Activated gamma-delta T cell treated with anti-CD3 and anti-CD28 coated beads, Interleukin-2, amount 50 U/mL, for 16 hours (primary cell): ENCODE measurements at regions not wholly inside any gene's neighbourhood (a gene's known extent, or its start where the extent isn't known, plus 50 kb on each side); places are given as distances from the start of the nearest gene placed in this dataset.

ENCODE experiments used
- DNase-seq: peaks from one replicate; pipeline ENCODE4 v3.0.0-alpha.2; 2020; ENCODE audit warnings: low read depth

- no peak for DNase-seq
Observed at GRCh38 chr1:5005171-5005570, 350.8 kb downstream of the AJAP1 start.

GRCh38 chr1:5002676-5003075, 348.3 kb downstream of the AJAP1 start:
- DNase-seq: no peak

DNA sequence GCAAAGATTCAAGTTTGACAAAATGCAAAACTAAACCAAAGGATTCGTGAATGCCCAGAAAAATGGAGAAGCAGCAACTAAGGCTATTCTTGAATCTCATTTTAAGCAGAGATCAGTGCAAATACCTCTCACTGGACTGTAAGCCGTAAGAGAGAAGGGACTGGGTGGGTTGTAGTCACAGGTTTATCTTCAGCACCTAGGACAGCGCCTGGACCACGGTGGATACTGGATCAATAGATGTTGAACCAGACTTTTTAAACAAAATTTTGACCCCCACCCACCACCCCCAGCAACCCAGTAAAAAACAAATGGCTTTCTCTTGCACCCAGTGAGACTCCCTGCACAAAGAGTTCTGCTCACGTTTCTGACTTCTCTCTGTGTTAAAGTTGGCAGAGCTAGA, 347.1 kb downstream of the AJAP1 start:
- no peak for DNase-seq

- no peak for DNase-seq
Observed at GRCh38 chr1:4986306-4986705, 331.9 kb downstream of the AJAP1 start.

GRCh38 chr1:4984841-4985240, 330.4 kb downstream of the AJAP1 start:
- DNase-seq: no peak

GRCh38 chr1:4980211-4980610, 325.8 kb downstream of the AJAP1 start:
- no peak for DNase-seq

DNA sequence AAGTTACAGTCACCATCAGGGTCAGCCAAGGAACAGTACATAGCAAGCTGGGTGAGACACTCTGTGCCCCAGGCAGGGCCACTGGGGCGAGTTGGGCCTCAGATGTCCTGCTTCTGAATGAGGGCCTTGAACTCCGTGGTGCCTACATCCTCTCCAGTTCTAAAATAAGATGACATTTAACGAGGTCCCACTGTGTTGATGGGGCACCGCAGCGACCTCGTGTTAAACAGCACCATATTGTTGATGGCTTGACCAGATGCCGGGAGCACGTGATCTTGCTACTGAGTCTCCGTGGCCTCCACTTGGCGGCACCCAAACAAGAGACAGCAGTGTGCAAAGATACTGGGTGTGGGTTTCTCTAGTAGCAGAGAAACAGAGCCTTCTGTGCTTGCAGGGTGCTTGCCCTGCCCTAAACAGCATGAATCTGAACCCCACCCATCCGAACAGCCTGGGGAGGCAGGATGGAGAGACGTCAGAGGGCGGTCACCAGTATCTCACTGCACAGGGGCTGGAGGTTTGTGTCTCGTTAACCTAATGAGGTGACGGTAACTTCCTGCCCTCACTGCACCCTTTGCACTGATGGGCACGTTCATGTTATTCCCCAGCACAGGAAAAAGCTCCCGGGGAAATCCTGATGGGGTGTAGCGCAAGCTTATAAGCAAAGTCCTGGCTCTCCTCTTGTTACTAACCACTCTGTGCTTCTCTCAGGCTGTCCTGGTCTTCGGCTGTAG, 324.4 kb downstream of the AJAP1 start:
- no peak for DNase-seq

GRCh38 chr1:4977701-4978100, 323.3 kb downstream of the AJAP1 start:
- DNase-seq: no peak

DNA sequence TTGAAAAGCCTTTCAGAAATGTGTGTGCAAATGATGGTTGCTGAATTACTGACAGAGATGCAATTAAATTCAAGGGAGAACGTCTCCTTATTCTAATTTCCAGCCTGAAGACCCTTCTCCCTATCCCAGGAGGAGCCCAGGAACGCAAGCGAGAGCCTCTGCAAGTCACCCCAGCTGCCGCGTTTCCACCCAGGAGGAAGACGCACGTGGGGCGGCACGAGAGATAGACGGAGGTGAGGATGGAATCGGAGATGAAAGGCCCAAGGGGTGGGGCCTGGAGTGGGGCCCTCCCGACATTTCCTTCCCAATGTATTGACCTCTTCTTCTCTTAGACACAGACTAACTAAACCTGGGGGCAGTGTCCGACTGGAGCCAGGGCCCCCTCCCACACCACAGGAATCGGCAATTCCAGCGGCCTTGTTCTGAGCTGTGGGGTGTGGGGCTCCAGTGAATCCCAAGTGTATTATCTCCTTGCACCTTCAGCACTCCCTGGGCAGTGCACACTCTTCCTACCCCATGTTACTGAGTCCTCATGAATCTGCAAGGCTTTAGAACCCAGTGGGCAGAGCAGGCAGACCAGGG, 322.5 kb downstream of the AJAP1 start:
- no peak for DNase-seq

DNA sequence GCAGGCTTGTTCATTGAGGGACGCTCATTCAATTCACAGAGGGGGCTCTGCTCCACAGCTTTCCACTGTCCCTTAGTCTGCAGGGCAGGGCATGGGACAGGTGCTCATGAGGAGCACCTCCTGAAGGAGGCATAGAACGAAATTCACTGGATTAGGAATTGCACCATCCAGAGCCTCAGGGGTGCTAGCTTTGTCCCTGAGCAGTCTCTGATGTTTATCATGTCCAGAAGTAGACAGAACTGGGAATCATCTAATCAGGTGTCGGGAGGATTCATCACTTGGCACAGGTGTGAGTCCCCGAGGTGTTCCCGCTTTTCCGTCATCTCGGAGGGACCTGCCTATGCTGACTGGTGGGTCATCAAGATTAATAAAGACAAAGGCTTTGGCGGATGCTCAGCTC, 321.4 kb downstream of the AJAP1 start:
- no peak for DNase-seq

DNA sequence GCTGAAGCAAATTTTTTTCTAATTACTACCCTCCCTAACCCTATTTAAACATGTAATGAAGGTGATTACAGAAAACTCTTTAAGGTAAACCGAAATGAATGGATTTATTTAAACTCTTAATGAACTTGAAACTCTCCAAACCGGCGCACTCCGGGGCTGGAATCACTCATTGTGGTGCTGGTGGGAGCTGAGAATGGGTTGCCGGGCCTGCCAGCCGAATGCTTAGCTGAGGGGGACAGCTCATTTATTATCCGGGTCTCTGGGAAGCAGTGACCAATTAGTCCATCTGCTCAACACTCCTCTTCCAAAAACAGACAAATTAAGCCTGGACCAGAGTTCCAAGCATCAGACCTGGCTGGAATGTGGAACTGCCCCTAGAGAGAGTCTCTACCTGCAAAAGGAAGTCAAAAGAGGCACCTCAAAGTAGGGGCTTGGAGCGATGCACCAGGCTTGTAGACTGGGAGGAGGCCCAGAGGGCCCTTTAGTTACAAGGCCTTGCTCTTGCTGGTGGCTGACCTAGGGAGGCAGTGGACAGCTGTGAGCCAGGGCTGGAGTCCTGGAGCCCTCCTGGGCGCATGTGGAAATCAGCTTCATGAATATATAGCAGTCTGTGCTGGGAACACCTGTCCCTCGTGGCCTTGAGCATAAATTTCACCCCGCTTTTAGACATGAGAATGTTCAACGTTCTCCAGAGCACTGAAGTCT, 320.7 kb downstream of the AJAP1 start:
- DNase-seq: no peak

DNA sequence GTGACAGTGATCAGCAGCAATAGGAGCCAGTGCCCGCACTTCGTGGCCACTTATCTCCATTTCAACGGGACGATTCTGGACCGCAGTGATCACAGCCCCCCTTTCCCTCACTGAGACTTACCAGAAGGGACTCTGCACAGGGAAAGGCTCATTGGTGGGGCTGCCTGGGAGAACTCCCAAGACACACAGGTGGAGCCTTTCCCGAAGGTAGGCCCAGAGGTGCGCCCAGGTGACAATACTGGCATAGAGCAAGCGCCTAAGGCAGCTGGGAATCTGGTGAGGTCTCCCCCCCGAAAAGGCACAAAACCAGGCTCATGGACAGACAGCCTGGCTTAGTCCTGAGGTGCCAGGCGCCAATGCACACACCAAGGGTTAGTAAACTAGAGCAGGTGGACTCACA, 318.9 kb downstream of the AJAP1 start:
- DNase-seq: no peak

GRCh38 chr1:4972761-4973320, 318.4 kb downstream of the AJAP1 start:
- DNase-seq: no peak

GRCh38 chr1:4971666-4972065, 317.3 kb downstream of the AJAP1 start:
- DNase-seq: no peak

- no peak for DNase-seq
Observed at GRCh38 chr1:4970532-4970931, 316.1 kb downstream of the AJAP1 start.

- no peak for DNase-seq
Observed at GRCh38 chr1:4969556-4970129, 315.2 kb downstream of the AJAP1 start.

DNA sequence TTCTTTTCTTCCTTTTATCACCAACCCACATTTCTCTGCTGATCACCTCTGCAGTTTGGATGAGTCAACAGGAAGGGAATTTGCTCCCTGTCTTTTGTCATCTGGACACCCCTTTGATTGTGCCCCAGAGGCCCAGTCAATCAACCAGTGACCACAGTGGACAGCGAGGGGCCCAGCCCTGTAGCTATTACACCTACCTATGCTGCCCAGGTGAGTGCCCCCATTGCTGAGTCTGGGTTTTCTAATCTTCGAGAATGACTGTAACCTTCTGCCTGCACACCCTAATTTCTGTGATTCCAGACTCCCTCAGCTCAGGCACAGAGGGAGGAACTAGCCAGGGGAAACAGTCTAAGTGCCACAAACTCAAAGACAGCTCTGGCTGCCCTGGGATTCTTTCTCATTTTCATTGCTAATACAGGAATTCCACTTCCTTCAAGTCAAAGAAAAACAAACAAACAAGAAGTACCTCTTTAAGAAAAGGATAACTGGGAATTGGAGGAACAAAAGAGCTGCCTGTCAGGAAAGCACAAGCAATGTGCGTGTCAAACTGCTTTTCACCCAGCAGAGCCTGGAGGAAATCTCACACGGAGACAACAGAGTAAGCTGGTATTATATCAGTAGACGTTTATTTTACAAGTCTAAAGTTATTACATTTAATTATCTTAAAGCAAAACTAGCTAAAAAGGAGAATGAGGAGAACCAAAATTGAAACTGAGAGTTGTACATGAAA, 311.1 kb downstream of the AJAP1 start:
- DNase-seq: no peak

- no peak for DNase-seq
Observed at GRCh38 chr1:4964634-4965345, 310.4 kb downstream of the AJAP1 start.

- no peak for DNase-seq
Observed at GRCh38 chr1:4963251-4963650, 308.8 kb downstream of the AJAP1 start.

- no peak for DNase-seq
Observed at GRCh38 chr1:4962836-4963235, 308.4 kb downstream of the AJAP1 start.

GRCh38 chr1:4961935-4962645, 307.7 kb downstream of the AJAP1 start:
- DNase-seq: no peak
